ENCODE measurements at regions not wholly inside any gene's neighbourhood (a gene's known extent, or its start where the extent isn't known, plus 50 kb on each side); places are given as distances from the start of the nearest gene placed in this dataset.
"Not testable (repeated sequence)": the region's sequence is repeated elsewhere in the genome, so short reads cannot be mapped to it uniquely, and the experiment has no call there.

- TF ChIP-seq EZH2 (IDR thresholded peaks at IDR 0.05; ENCODE audit: borderline replicate concordance, low read depth, low read length, severe bottlenecking); CTCF (IDR thresholded peaks at IDR 0.05; ENCODE audit: borderline replicate concordance, extremely low read depth, low read length, poor library complexity, severe bottlenecking): not testable (repeated sequence)
Measured at GRCh38 chr1:191448279-191448678, 710.0 kb upstream of the RGS18 start.
